Gastrocnemius medialis (tissue), 4 donors: ENCODE measurements at regions not wholly inside any gene's neighbourhood (a gene's known extent, or its start where the extent isn't known, plus 50 kb on each side); places are given as distances from the start of the nearest gene placed in this dataset.

Experiments used
- CTCF ChIP-seq, 5 experiments: fragments of 450-650 bp in 3 of 5; fragments of 200-600 bp in 2 of 5; sonication (generic) in 2 of 5; IDR thresholded peaks in 4 of 5; conservative IDR thresholded peaks in 1 of 5; 1 replicate in 4 of 5; 2 replicates in 1 of 5; pipeline ENCODE4 v1.5.1; 2016 to 2019; ENCODE audit warnings: antibody characterized with exemption in 5 of 5, mild to moderate bottlenecking in 3 of 5, moderate library complexity in 3 of 5
- POLR2A ChIP-seq, 2 donors: fragments of 450-650 bp; IDR thresholded peaks; one replicate each; pipeline ENCODE4 v1.6.1; 2017; ENCODE audit warnings: antibody characterized with exemption in 2 of 2, mild to moderate bottlenecking in 2 of 2, moderate library complexity in 2 of 2

GRCh38 chr6:90368001-90368400, 71.4 kb upstream of the BACH2 start:
- TF ChIP-seq CTCF (IDR thresholded peaks at IDR 0.05 in 4 of 5, conservative IDR thresholded peaks at IDR 0.05 in 1 of 5): no peak
- no peak for TF ChIP-seq POLR2A (IDR thresholded peaks at IDR 0.05)
